Right lobe of liver (tissue), 6 donors: ENCODE measurements at regions not wholly inside any gene's neighbourhood (a gene's known extent, or its start where the extent isn't known, plus 50 kb on each side); places are given as distances from the start of the nearest gene placed in this dataset.

Source experiments
- ATAC-seq, 4 donors: fragments of 200-7000 bp; cut with Tn5 transposase; one replicate each; pipeline ENCODE4 v1.9.1; 2020; ENCODE audit warnings: mild to moderate bottlenecking in 4 of 4, moderate library complexity in 4 of 4
- DNase-seq, 3 donors: peaks; one replicate each; pipeline ENCODE4 v3.0.0-alpha.2; 2020
- H3K27ac ChIP-seq, 3 donors: fragments of 200-600 bp; one replicate each; pipeline ENCODE4 v1.8.0; 2022
- H3K27me3 ChIP-seq, 2 donors: fragments of 200-600 bp; one replicate each; pipeline ENCODE4 v1.8.0; 2022
- H3K36me3 ChIP-seq, 4 donors: fragments of 200-600 bp; sonication (generic) in 1 of 4; one replicate each; pipeline versions ENCODE4 v1.5.1 to v1.8.0; 2017 to 2022; ENCODE audit warnings: control low read depth in 1 of 4
- H3K4me1 ChIP-seq, 4 donors: fragments of 200-600 bp; sonication (generic) in 1 of 4; one replicate each; pipeline versions ENCODE4 v1.5.1 to v1.8.0; 2017 to 2022; ENCODE audit warnings: control low read depth in 1 of 4
- H3K4me3 ChIP-seq, 3 donors: fragments of 200-600 bp; one replicate each; pipeline ENCODE4 v1.8.0; 2022
- H3K9me3 ChIP-seq, 4 donors: fragments of 200-600 bp; sonication (generic) in 1 of 4; one replicate each; pipeline versions ENCODE4 v1.5.1 to v1.8.0; 2017 to 2022; ENCODE audit warnings: control low read depth in 1 of 4
- CTCF ChIP-seq, 4 donors: fragments of 200-600 bp in 3 of 4; fragments of 450-650 bp in 1 of 4; IDR thresholded peaks; one replicate each; pipeline versions ENCODE4 v1.5.1 to v1.8.0; 2016 to 2022; ENCODE audit warnings: antibody characterized with exemption in 4 of 4, mild to moderate bottlenecking in 2 of 4
- POLR2A ChIP-seq: fragments of 450-650 bp; IDR thresholded peaks from one replicate; pipeline ENCODE4 v1.6.1; 2017; ENCODE audit warnings: antibody characterized with exemption, mild to moderate bottlenecking
- WGBS: methylation state at CpG from one replicate; pipeline ENCODE4 v1.1.6; 2018; ENCODE audit warnings: low coverage, low lambda C conversion rate; ENCODE audit not compliant: insufficient coverage; ENCODE audit errors: missing lambda C conversion rate; 5-methylcytosine and 5-hydroxymethylcytosine counted together
- intact Hi-C, 2 donors: fragments of 100-400 bp; cut with DNase I; formaldehyde crosslinking; loops; one replicate each; pipeline versions ENCODE4 v1.11.2 to v1.14.1; 2022
- donor health status: DM: no; HTN: yes; CAD: no.
- donor health status: DM: no; HTN: no; CAD: no.
- donor health status: DM: no; HTN: no; CAD: no.
- donor health status: DM: no; HTN: yes; CAD: no.
- donor health status: DM: no; HTN: yes; CAD: no.

GRCh38 chr15:47944637-47945288 is 176.0 kb upstream of the SLC24A5 start:
- intact Hi-C loops, result no loop called here
- no peak for ATAC-seq
- H3K36me3 ChIP-seq, result no peaks in the 10 kb centered on the region
- H3K27ac ChIP-seq, result no peak overlapping the region
- 50% methylated on average over 5 of the region's 5 CpGs for WGBS
- no peaks in the 10 kb centered on the region for H3K9me3 ChIP-seq
- no peak for DNase-seq
- H3K4me3 ChIP-seq, result no peak overlapping the region
- TF ChIP-seq CTCF (IDR thresholded peaks at IDR 0.05), result no peak
- TF ChIP-seq POLR2A, result no peak
- no peaks in the 10 kb centered on the region for H3K4me1 ChIP-seq
- H3K27me3 ChIP-seq, result no peaks in the 10 kb centered on the region

- DNase-seq (no peak), ATAC-seq (no peak)
- H3K27me3 ChIP-seq, result no peaks in the 10 kb centered on the region
- no peaks in the 10 kb centered on the region for H3K4me1 ChIP-seq
- no peaks in the 10 kb centered on the region for H3K9me3 ChIP-seq
- H3K36me3 ChIP-seq, result no peaks in the 10 kb centered on the region
- H3K4me3 ChIP-seq, result no peak overlapping the region
- no peak overlapping the region for H3K27ac ChIP-seq
- WGBS, result 49% methylated on average over 6 of the region's 6 CpGs
- TF ChIP-seq POLR2A (no peak), CTCF (IDR thresholded peaks at IDR 0.05) (no peak)
- intact Hi-C loops, result no loop called here
These were observed 174.7 kb upstream of the SLC24A5 start for GRCh38 chr15:47945872-47946650.

- Histone ChIP-seq H3K36me3 (no peaks in the 10 kb centered on the region), H3K27me3 (no peaks in the 10 kb centered on the region), H3K9me3 (no peaks in the 10 kb centered on the region), H3K4me1 (no peaks in the 10 kb centered on the region), H3K4me3 (no peak overlapping the region), H3K27ac (no peak overlapping the region)
- ATAC-seq, result no peak
- TF ChIP-seq POLR2A (no peak), CTCF (IDR thresholded peaks at IDR 0.05) (no peak)
- no peak for DNase-seq
- WGBS, result 61% methylated on average over 1 of the region's 4 CpGs
- intact Hi-C loops, result no loop called here
These were observed 171.0 kb upstream of the SLC24A5 start for GRCh38 chr15:47949815-47950214.

DNA sequence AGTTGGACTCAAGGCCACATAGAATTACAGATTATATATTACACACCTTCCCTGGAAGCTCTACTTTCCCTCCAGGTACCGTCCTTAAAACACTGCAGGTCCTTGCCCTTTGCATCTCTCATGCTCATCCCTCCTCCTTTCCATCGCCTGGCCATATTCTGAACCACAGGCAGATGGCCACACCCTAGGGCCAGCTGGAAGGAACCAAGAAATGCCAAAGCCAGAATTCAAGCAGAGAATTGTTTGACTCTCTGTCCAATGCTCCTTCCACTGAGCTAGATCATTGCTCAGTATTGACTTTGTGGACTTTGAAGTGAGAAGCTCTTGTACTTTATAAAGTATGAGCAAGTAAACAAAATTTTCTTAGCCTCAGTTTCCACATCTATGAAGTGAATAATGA is 170.3 kb upstream of the SLC24A5 start:
- DNase-seq (no peak), ATAC-seq (no peak)
- Histone ChIP-seq H3K9me3 (no peaks in the 10 kb centered on the region), H3K27me3 (no peaks in the 10 kb centered on the region), H3K27ac (no peak overlapping the region), H3K4me1 (no peaks in the 10 kb centered on the region), H3K36me3 (no peaks in the 10 kb centered on the region), H3K4me3 (no peak overlapping the region)
- TF ChIP-seq POLR2A, result no peak
- TF ChIP-seq CTCF (IDR thresholded peaks at IDR 0.05), result no peak
- intact Hi-C loops, result no loop called here
- WGBS, result 43% methylated on average over 2 of the region's 2 CpGs
